Loucy (cell line): ENCODE measurements at regions not wholly inside any gene's neighbourhood (a gene's known extent, or its start where the extent isn't known, plus 50 kb on each side); places are given as distances from the start of the nearest gene placed in this dataset.

Source experiments
- H2AFZ ChIP-seq: fragments of 200-600 bp; sonication (generic); 2 replicates; pipeline ENCODE4 v1.6.0; 2016; ENCODE audit warnings: antibody characterized with exemption, mild to moderate bottlenecking, low read length, moderate library complexity
- H3F3A ChIP-seq: fragments of 200-600 bp; 2 replicates; pipeline ENCODE4 v1.6.0; 2016; ENCODE audit warnings: antibody characterized with exemption, low read depth, mild to moderate bottlenecking
- H3K27me3 ChIP-seq: fragments of 200-600 bp; sonication (generic); 2 replicates; pipeline ENCODE4 v1.6.1; 2014; ENCODE audit warnings: low read length, mild to moderate bottlenecking; ENCODE audit not compliant: insufficient read depth, poor library complexity, severe bottlenecking
- H3K36me3 ChIP-seq: fragments of 200-600 bp; sonication (generic); 2 replicates; pipeline ENCODE4 v1.6.1; 2016; ENCODE audit warnings: low read length; ENCODE audit not compliant: insufficient read depth
- H3K4me1 ChIP-seq: fragments of 200-600 bp; sonication (generic); 2 replicates; pipeline ENCODE4 v1.5.1; 2014; ENCODE audit warnings: low read length, mild to moderate bottlenecking; ENCODE audit not compliant: insufficient read depth, poor library complexity, severe bottlenecking
- H3K4me2 ChIP-seq: fragments of 200-600 bp; sonication (generic); 2 replicates; pipeline ENCODE4 v1.6.0; 2014; ENCODE audit warnings: antibody characterized with exemption, low read length, low read depth, mild to moderate bottlenecking; ENCODE audit not compliant: poor library complexity, severe bottlenecking
- H3K4me3 ChIP-seq: fragments of 200-600 bp; sonication (generic); 2 replicates; pipeline ENCODE4 v1.5.1; 2014; ENCODE audit warnings: low read length, mild to moderate bottlenecking, mixed read lengths; ENCODE audit not compliant: poor library complexity, severe bottlenecking
- H3K79me2 ChIP-seq: fragments of 200-600 bp; sonication (generic); 2 replicates; pipeline ENCODE4 v1.6.1; 2014; ENCODE audit warnings: low read length; ENCODE audit not compliant: insufficient read depth
- H3K9ac ChIP-seq: fragments of 200-600 bp; sonication (generic); 2 replicates; pipeline ENCODE4 v1.6.0; 2014; ENCODE audit warnings: mild to moderate bottlenecking, low read depth, low read length, moderate library complexity; ENCODE audit not compliant: poor library complexity, severe bottlenecking
- H3K9me2 ChIP-seq: fragments of 200-600 bp; sonication (generic); replicated peaks from 2 replicates; pipeline ENCODE4 v1.6.1; 2016; ENCODE audit warnings: low read depth, low read length, mixed read lengths
- H3K9me3 ChIP-seq: fragments of 200-600 bp; sonication (generic); 2 replicates; pipeline ENCODE4 v1.6.1; 2014; ENCODE audit warnings: mild to moderate bottlenecking, antibody characterized with exemption, low read length, low read depth; ENCODE audit not compliant: insufficient read depth
- H4K20me1 ChIP-seq: fragments of 200-600 bp; sonication (generic); 2 replicates; pipeline ENCODE4 v1.6.0; 2014; ENCODE audit warnings: antibody characterized with exemption, low read length, mild to moderate bottlenecking; ENCODE audit not compliant: insufficient read depth, poor library complexity, severe bottlenecking
- CTCF ChIP-seq: fragments of 200-600 bp; sonication (generic); conservative IDR thresholded peaks from 2 replicates; pipeline ENCODE4 v1.5.1; 2014; ENCODE audit warnings: mild to moderate bottlenecking, antibody characterized with exemption, low read length
- EZH2phosphoT487 ChIP-seq: fragments of 200-600 bp; IDR thresholded peaks from 2 replicates; pipeline ENCODE4 v1.6.1; 2018; ENCODE audit warnings: antibody characterized with exemption, mild to moderate bottlenecking, moderate library complexity, borderline replicate concordance

DNA sequence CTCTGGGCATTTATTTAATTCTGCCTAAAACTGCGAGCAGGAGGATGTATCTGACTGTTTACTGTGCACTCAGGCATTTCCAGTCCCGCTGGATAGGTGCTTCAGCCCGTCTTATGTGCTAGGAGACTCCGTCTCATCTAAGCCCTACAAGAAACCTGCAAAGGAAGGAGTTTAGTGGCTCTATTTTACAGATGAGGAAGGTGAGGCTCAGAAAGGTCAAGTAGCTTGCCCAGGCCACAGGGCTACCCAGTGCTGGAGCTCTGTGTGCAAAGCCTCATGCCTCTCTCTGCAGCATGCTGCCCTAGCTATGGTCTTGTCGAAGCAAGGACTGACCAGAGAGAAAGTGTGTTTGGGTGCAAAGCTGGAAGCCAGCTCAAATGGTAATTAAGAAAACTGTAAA, 73.6 kb upstream of the AFF3 start:
- Histone ChIP-seq H4K20me1 (no peaks in the 10 kb centered on the region), H3K4me3 (no peak overlapping the region), H2AFZ (no peak overlapping the region), H3K9me3 (no peaks in the 10 kb centered on the region), H3F3A (no peaks in the 10 kb centered on the region), H3K4me2 (no peak overlapping the region), H3K9ac (no peak overlapping the region), H3K4me1 (peaks cover 17% of the 10 kb centered on the region), H3K36me3 (no peaks in the 10 kb centered on the region), H3K79me2 (no peaks in the 10 kb centered on the region), H3K27me3 (no peaks in the 10 kb centered on the region), H3K9me2 (no peaks in the 10 kb centered on the region)
- TF ChIP-seq CTCF (no peak), EZH2phosphoT487 (no peak)

DNA sequence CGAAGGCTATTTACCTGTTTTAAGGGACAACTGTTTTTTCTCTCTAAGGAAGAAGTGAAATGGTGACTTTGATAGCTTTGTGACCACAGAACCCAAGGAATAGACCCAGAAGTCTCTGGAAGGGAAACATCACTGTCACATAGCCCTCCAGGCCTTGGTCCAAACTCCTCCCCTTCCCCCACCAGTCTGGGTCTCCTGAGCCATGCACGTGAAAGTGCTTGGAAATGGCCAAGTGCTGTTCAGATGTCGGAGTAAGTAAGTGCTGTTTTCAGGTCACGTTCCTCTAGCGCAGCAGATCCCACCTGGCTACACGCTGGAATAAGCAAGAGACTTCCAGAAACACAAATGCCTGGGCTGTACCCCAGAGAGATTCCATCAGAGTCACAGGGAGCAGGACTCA, 73.0 kb upstream of the AFF3 start:
- H3K4me2 ChIP-seq: no peak overlapping the region
- H3F3A ChIP-seq: no peaks in the 10 kb centered on the region
- no peak overlapping the region for H2AFZ ChIP-seq
- TF ChIP-seq EZH2phosphoT487: no peak
- no peak for TF ChIP-seq CTCF
- no peaks in the 10 kb centered on the region for H3K27me3 ChIP-seq
- no peak overlapping the region for H3K9ac ChIP-seq
- H3K9me2 ChIP-seq: no peaks in the 10 kb centered on the region
- no peak overlapping the region for H3K4me3 ChIP-seq
- H3K36me3 ChIP-seq: no peaks in the 10 kb centered on the region
- no peaks in the 10 kb centered on the region for H3K9me3 ChIP-seq
- no peaks in the 10 kb centered on the region for H4K20me1 ChIP-seq
- peaks cover 17% of the 10 kb centered on the region for H3K4me1 ChIP-seq
- no peaks in the 10 kb centered on the region for H3K79me2 ChIP-seq

GRCh38 chr2:100214265-100214971, 72.0 kb upstream of the AFF3 start:
- Histone ChIP-seq H3K9me2 (no peaks in the 10 kb centered on the region), H3K9ac (peak overlapping the region; percentile 39), H3K9me3 (no peaks in the 10 kb centered on the region), H2AFZ (no peak overlapping the region), H3K4me3 (no peak overlapping the region), H3K4me2 (peak overlapping the region; percentile 36), H3K79me2 (no peaks in the 10 kb centered on the region), H3F3A (no peaks in the 10 kb centered on the region), H4K20me1 (no peaks in the 10 kb centered on the region), H3K36me3 (no peaks in the 10 kb centered on the region), H3K4me1 (peaks cover 17% of the 10 kb centered on the region), H3K27me3 (no peaks in the 10 kb centered on the region)
- no peak for TF ChIP-seq EZH2phosphoT487
- no peak for TF ChIP-seq CTCF
